Stomach (tissue), 8 donors: ENCODE measurements at regions not wholly inside any gene's neighbourhood (a gene's known extent, or its start where the extent isn't known, plus 50 kb on each side); places are given as distances from the start of the nearest gene placed in this dataset.

ENCODE experiments used
- DNase-seq, 2 donors: peaks; one replicate each; pipeline versions ENCODE4 v3.0.0 to v3.0.0-alpha.2; 2013 to 2019
- H3K27ac ChIP-seq, 5 donors: fragments of 200-600 bp in 4 of 5; sonication (generic) in 4 of 5; one replicate each; pipeline ENCODE4 v1.5.1; 2013 to 2019; ENCODE audit warnings: mild to moderate bottlenecking in 1 of 5, moderate library complexity in 1 of 5
- H3K27me3 ChIP-seq, 3 donors: fragments of 200-600 bp; sonication (generic); one replicate each; pipeline ENCODE4 v1.5.1; 2017 to 2019; ENCODE audit warnings: mixed run types in 1 of 3
- H3K36me3 ChIP-seq, 4 donors: fragments of 200-600 bp; sonication (generic); 1 replicate in 3 of 4; 2 replicates in 1 of 4; pipeline ENCODE4 v1.5.1; 2016 to 2019
- H3K4me1 ChIP-seq, 4 donors: fragments of 200-600 bp; sonication (generic); one replicate each; pipeline ENCODE4 v1.5.1; 2016 to 2019
- H3K4me3 ChIP-seq, 4 donors: fragments of 200-600 bp; sonication (generic) in 3 of 4; one replicate each; pipeline ENCODE4 v1.5.1; 2016 to 2019; ENCODE audit warnings: mild to moderate bottlenecking in 1 of 4
- H3K9me3 ChIP-seq, 4 donors: fragments of 200-600 bp; sonication (generic); one replicate each; pipeline ENCODE4 v1.5.1; 2016 to 2019
- EP300 ChIP-seq: sonication (generic); formaldehyde crosslinking; IDR thresholded peaks from one replicate; pipeline ENCODE4 v1.6.1; 2017; ENCODE audit warnings: antibody characterized with exemption
- POLR2A ChIP-seq, 4 donors: fragments of 450-650 bp; IDR thresholded peaks; one replicate each; pipeline ENCODE4 v1.6.1; 2016; ENCODE audit warnings: antibody characterized with exemption in 4 of 4, control low read depth in 2 of 4, mild to moderate bottlenecking in 1 of 4, moderate library complexity in 1 of 4
- POLR2AphosphoS5 ChIP-seq, 3 donors: sonication (generic); formaldehyde crosslinking; IDR thresholded peaks; one replicate each; pipeline ENCODE4 v1.6.1; 2016; ENCODE audit warnings: antibody characterized with exemption in 3 of 3
- WGBS, 5 donors: extraction: QIAGEN DNeasy Blood & Tissue Kit in 3 of 5; methylation state at CpG; one replicate each; pipeline versions ENCODE4 v1.1.5 to v1.1.7; 2013 to 2018; 5-methylcytosine and 5-hydroxymethylcytosine counted together
- intact Hi-C: fragments of 100-400 bp; cut with DNase I; formaldehyde crosslinking; loops from one replicate; pipeline ENCODE4 v1.15.1; 2023; ENCODE audit warnings: low total_unique reads
- TF ChIP-seq, protein P1 (sequence below), 7 experiments: fragments of 450-650 bp in 4 of 7; fragments of 200-600 bp in 3 of 7; sonication (generic) in 3 of 7; IDR thresholded peaks; one replicate each; pipeline ENCODE4 v1.5.1; 2016 to 2019; ENCODE audit warnings: antibody characterized with exemption in 7 of 7, control low read depth in 2 of 7, mild to moderate bottlenecking in 1 of 7
- donor health status: healthy with polysubstance abuse.
- donor health status: Bipolar disorder and iron deficiency.
- donor health status: healthy.

DNA sequence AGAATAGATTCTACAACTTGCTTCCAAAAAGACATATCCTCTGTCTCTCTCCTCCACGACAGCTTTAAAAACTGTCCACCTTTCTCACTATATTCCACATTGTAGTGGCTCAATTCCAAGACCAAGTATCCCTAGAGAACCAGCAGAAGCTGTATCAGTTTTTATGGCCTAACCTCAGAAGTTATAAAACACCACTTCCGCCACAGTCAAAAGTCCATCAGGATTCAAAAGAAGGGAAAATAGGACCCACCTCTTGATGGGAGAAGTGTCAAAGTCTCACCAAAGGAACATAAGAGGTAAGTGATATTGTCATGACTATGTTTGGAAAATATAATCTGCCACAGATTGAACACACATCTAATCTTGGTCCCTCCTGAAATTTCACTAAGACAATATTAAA, 299.2 kb upstream of the RGMB start:
- H3K4me1 ChIP-seq, result no peaks in the 10 kb centered on the region
- H3K27ac ChIP-seq, result no peak overlapping the region
- H3K9me3 ChIP-seq, result no peaks in the 10 kb centered on the region
- TF ChIP-seq, protein P1, sequence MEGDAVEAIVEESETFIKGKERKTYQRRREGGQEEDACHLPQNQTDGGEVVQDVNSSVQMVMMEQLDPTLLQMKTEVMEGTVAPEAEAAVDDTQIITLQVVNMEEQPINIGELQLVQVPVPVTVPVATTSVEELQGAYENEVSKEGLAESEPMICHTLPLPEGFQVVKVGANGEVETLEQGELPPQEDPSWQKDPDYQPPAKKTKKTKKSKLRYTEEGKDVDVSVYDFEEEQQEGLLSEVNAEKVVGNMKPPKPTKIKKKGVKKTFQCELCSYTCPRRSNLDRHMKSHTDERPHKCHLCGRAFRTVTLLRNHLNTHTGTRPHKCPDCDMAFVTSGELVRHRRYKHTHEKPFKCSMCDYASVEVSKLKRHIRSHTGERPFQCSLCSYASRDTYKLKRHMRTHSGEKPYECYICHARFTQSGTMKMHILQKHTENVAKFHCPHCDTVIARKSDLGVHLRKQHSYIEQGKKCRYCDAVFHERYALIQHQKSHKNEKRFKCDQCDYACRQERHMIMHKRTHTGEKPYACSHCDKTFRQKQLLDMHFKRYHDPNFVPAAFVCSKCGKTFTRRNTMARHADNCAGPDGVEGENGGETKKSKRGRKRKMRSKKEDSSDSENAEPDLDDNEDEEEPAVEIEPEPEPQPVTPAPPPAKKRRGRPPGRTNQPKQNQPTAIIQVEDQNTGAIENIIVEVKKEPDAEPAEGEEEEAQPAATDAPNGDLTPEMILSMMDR (IDR thresholded peaks at IDR 0.05), result no peak
- TF ChIP-seq EP300, result no peak
- TF ChIP-seq POLR2A (IDR thresholded peaks at IDR 0.05), result no peak
- TF ChIP-seq POLR2AphosphoS5 (IDR thresholded peaks at IDR 0.05), result no peak
- H3K36me3 ChIP-seq, result no peaks in the 10 kb centered on the region
- intact Hi-C loops, result no loop called here
- H3K27me3 ChIP-seq, result no peaks in the 10 kb centered on the region
- H3K4me3 ChIP-seq, result no peak overlapping the region
- no peak for DNase-seq
- 75 to 96% (median 89%) methylated on average over 2 of the region's 2 CpGs for WGBS, 5 donors

DNA sequence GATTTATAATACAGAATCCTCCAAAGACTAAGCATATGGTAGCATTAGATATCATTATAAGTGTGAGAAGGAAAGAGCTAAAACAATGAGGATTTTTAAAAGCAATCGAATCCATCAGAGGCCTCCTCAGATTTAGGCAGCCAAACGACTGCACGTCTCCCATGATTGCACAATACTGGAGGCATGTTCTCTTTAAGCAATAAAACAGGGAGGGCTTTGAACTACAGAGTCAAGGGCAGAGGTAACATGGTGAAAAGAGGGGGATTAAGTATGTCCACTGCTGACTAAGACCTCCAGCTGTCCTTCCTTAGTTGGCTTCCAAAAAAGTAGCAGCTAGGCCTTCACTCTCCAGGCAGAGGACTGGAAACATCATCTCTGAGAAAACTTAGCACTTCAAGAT, 298.7 kb upstream of the RGMB start:
- no peaks in the 10 kb centered on the region for H3K9me3 ChIP-seq
- no peaks in the 10 kb centered on the region for H3K36me3 ChIP-seq
- no peaks in the 10 kb centered on the region for H3K27me3 ChIP-seq
- no peak overlapping the region for H3K27ac ChIP-seq
- TF ChIP-seq POLR2AphosphoS5 (IDR thresholded peaks at IDR 0.05) (no peak), EP300 (no peak), POLR2A (IDR thresholded peaks at IDR 0.05) (no peak)
- TF ChIP-seq, protein P1 (IDR thresholded peaks at IDR 0.05), result no peak
- intact Hi-C loops, result no loop called here
- H3K4me3 ChIP-seq, result no peak overlapping the region
- no peaks in the 10 kb centered on the region for H3K4me1 ChIP-seq
- WGBS, 5 donors, result 68 to 84% (median 74%) methylated on average over 3 of the region's 3 CpGs
- DNase-seq, result peak in 1 of 2 donors; percentile 21

DNA sequence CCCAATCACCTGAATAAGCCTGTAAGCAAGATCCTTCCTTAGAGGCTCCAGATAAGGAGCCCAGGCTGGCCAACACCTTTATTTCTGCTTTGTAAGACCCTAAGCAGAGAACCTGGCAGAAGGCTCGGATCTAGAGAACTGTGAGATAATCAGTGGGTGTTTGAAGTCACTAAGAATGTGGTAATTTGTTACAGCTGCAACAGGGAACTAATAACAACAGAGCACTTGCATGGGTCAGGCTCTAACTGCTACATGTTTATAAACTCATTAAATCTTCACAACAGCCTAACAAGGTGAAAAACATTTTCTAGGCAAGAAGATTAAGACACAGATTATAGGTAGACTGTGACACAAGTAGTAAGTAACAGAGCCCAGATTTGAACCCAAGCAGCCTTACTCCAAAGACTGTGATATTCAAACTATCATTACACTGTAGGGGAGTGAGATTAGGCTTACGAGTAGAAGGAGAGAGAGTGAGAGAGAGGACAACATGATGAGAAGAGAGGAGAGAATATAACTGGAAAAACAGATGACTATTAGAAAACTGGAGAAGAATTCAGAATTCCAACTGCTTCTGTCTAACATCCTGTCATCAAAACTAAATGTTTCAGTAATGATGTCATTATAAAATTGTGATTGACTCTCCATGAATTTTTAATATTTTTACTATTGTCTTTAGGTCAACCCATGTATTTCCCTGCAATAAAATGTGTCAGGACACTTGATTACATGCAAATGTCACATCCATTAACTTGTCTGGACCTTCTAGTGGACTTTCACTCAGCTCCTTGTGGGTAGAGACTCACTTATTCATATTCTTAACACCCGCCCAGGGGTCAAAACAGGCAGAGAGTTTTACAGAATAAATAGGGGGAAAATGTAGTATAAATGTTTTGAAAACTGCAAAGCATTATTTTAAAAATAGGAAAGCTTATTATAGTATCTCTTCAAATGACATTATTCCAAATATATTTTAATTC, 290.9 kb upstream of the RGMB start:
- Histone ChIP-seq H3K27me3 (no peaks in the 10 kb centered on the region), H3K27ac (no peak overlapping the region), H3K4me1 (no peaks in the 10 kb centered on the region), H3K36me3 (no peaks in the 10 kb centered on the region), H3K9me3 (no peaks in the 10 kb centered on the region), H3K4me3 (no peak overlapping the region)
- no peak for TF ChIP-seq POLR2A (IDR thresholded peaks at IDR 0.05)
- TF ChIP-seq POLR2AphosphoS5 (IDR thresholded peaks at IDR 0.05), result no peak
- TF ChIP-seq, protein P1 (IDR thresholded peaks at IDR 0.05), result no peak
- no peak for TF ChIP-seq EP300
- no peak for DNase-seq
- intact Hi-C loops, result no loop called here
- 61 to 76% (median 71%) methylated on average over 3 of the region's 3 CpGs for WGBS, 5 donors

DNA sequence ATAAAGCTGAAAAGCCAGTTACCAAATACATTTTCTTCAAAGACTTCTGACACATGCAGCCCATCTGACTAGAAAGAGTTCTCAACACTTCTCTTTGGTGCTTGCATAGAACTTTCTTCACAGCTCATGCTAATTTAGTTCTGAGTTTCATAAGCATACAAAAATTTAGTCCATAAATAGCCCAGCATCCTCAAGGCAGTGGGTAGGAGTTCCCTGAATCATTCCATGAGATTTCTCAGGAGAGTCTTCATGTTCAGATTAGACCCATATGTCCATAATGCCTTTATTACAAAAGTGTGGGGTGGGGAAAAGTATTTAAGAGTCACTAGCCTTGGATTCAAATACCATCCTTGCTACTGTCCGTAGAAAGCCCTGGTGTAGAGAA, 290.2 kb upstream of the RGMB start:
- TF ChIP-seq POLR2A (IDR thresholded peaks at IDR 0.05) (no peak), POLR2AphosphoS5 (IDR thresholded peaks at IDR 0.05) (no peak), EP300 (no peak)
- TF ChIP-seq, protein P1 (IDR thresholded peaks at IDR 0.05), result no peak
- Histone ChIP-seq H3K4me3 (no peak overlapping the region), H3K4me1 (no peaks in the 10 kb centered on the region), H3K9me3 (no peaks in the 10 kb centered on the region), H3K27me3 (no peaks in the 10 kb centered on the region), H3K36me3 (no peaks in the 10 kb centered on the region), H3K27ac (no peak overlapping the region)
- intact Hi-C loops, result no loop called here
- peak in 1 of 2 donors; percentile 38 for DNase-seq
- 63 to 79% (median 66%) methylated on average over 1 of the region's 1 CpG for WGBS, 5 donors
